Hepatocyte (in vitro differentiated cells): ENCODE measurements at regions not wholly inside any gene's neighbourhood (a gene's known extent, or its start where the extent isn't known, plus 50 kb on each side); places are given as distances from the start of the nearest gene placed in this dataset.
A peak's percentile ranks its signal among the peaks of the same experiment; 100 is the strongest.

Experiments used
- DNase-seq: peaks from one replicate; pipeline ENCODE4 v3.0.0-alpha.2; 2016; ENCODE audit warnings: low spot score
- H2AFZ ChIP-seq: fragments of 200-600 bp; sonication (generic); 2 replicates; pipeline ENCODE4 v1.6.0; 2016; ENCODE audit warnings: antibody characterized with exemption, mild to moderate bottlenecking
- H3K27ac ChIP-seq: fragments of 200-600 bp; sonication (generic); 2 replicates; pipeline ENCODE4 v1.5.1; 2016; ENCODE audit warnings: mild to moderate bottlenecking
- H3K27me3 ChIP-seq: fragments of 200-600 bp; sonication (generic); 2 replicates; pipeline ENCODE4 v1.6.1; 2016
- H3K36me3 ChIP-seq: fragments of 200-600 bp; sonication (generic); replicated peaks from 2 replicates; pipeline ENCODE4 v1.5.1; 2016; ENCODE audit warnings: low read depth; ENCODE audit not compliant: insufficient read depth
- H3K4me1 ChIP-seq: fragments of 200-600 bp; sonication (generic); 2 replicates; pipeline ENCODE4 v1.5.1; 2016; ENCODE audit warnings: mild to moderate bottlenecking, moderate library complexity; ENCODE audit not compliant: insufficient read depth
- H3K4me2 ChIP-seq: fragments of 200-600 bp; sonication (generic); 2 replicates; pipeline ENCODE4 v1.6.0; 2016
- H3K4me3 ChIP-seq: fragments of 200-600 bp; sonication (generic); 2 replicates; pipeline ENCODE4 v1.5.1; 2016; ENCODE audit warnings: mild to moderate bottlenecking
- H3K79me2 ChIP-seq: fragments of 200-600 bp; sonication (generic); 2 replicates; pipeline ENCODE4 v1.6.0; 2017; ENCODE audit warnings: mild to moderate bottlenecking
- H3K9me2 ChIP-seq: fragments of 200-600 bp; sonication (generic); replicated peaks from 2 replicates; pipeline ENCODE4 v1.6.0; 2017; ENCODE audit warnings: mild to moderate bottlenecking; ENCODE audit not compliant: insufficient read depth
- H3K9me3 ChIP-seq: fragments of 200-600 bp; sonication (generic); 2 replicates; pipeline ENCODE4 v1.5.1; 2016; ENCODE audit warnings: low read depth, mild to moderate bottlenecking
- H4K20me1 ChIP-seq: fragments of 200-600 bp; sonication (generic); 2 replicates; pipeline ENCODE4 v1.6.0; 2016; ENCODE audit warnings: mild to moderate bottlenecking; ENCODE audit not compliant: insufficient read depth, poor library complexity, severe bottlenecking
- EZH2 ChIP-seq: fragments of 200-600 bp; sonication (generic); IDR thresholded peaks from 2 replicates; pipeline ENCODE4 v1.6.1; 2016; ENCODE audit warnings: antibody characterized with exemption, mild to moderate bottlenecking, borderline replicate concordance
- EZH2phosphoT487 ChIP-seq: fragments of 200-600 bp; sonication (generic); IDR thresholded peaks from one replicate; pipeline ENCODE4 v1.6.1; 2018; ENCODE audit warnings: antibody characterized with exemption, mild to moderate bottlenecking, low read depth, moderate library complexity; ENCODE audit not compliant: unreplicated experiment, severe bottlenecking
- WGBS: methylation state at CpG from one replicate; pipeline ENCODE4 v1.1.6; 2016; ENCODE audit warnings: low lambda C conversion rate; ENCODE audit errors: missing lambda C conversion rate; 5-methylcytosine and 5-hydroxymethylcytosine counted together
- TF ChIP-seq, protein P1 (sequence below): fragments of 200-600 bp; sonication (generic); IDR thresholded peaks from 2 replicates; pipeline ENCODE4 v1.5.1; 2016; ENCODE audit warnings: antibody characterized with exemption, mild to moderate bottlenecking; ENCODE audit not compliant: poor library complexity

DNA sequence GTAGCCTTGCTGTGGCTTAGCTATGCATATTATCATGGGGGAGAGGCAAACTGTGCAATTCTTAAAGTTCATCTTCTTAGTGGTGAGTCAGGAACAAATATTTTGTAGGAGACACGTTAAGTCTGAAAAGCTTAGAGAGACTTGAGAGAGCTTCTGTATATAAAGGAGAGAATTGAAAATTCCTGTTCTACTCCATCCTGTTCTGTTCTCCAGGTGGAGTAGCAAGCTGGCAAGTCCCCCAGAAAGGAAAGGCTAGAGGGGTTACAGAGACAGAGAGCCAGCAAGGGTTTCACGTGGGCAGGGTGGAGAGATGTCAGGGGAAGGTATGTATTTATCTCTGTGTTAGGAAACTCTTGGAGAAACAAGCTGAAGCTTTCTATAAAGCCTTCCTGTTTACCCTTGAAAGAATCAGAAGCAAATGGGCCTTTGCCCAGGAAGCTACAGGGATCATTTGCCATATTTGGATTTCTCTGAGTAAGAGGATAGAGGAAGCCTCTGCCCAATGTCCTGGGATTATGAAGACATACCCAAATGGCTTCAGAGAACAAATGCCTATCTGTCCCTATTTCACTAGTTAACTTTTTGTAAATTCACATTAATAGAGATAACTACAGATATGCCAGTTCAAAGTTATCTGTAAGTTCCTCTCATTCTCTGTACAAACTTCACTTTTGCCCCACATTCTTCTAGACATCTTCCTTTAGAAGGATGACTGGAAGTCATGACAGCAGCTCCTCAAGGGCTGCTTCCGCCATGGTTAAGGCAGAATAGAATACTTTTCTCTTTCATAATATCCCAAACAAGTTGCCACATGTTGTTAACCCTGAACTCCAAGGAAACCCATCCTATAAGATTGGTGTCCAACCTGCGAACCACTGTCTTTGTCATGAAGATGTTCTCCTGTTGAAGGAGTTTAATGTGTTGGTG lies 126.7 kb upstream of the NEDD9 start:
- WGBS = 67% methylated on average over 4 of the region's 4 CpGs
- Histone ChIP-seq H3K27me3 (no peaks in the 10 kb centered on the region), H4K20me1 (no peaks in the 10 kb centered on the region), H2AFZ (no peak overlapping the region), H3K4me3 (no peak overlapping the region), H3K36me3 (no peaks in the 10 kb centered on the region), H3K9me2 (no peaks in the 10 kb centered on the region), H3K4me2 (no peak overlapping the region), H3K9me3 (no peaks in the 10 kb centered on the region), H3K4me1 (no peaks in the 10 kb centered on the region), H3K27ac (peak overlapping the region; percentile 75), H3K79me2 (no peaks in the 10 kb centered on the region)
- DNase-seq = peak; percentile 34
- TF ChIP-seq EZH2phosphoT487 = no peak
- TF ChIP-seq, protein P1, sequence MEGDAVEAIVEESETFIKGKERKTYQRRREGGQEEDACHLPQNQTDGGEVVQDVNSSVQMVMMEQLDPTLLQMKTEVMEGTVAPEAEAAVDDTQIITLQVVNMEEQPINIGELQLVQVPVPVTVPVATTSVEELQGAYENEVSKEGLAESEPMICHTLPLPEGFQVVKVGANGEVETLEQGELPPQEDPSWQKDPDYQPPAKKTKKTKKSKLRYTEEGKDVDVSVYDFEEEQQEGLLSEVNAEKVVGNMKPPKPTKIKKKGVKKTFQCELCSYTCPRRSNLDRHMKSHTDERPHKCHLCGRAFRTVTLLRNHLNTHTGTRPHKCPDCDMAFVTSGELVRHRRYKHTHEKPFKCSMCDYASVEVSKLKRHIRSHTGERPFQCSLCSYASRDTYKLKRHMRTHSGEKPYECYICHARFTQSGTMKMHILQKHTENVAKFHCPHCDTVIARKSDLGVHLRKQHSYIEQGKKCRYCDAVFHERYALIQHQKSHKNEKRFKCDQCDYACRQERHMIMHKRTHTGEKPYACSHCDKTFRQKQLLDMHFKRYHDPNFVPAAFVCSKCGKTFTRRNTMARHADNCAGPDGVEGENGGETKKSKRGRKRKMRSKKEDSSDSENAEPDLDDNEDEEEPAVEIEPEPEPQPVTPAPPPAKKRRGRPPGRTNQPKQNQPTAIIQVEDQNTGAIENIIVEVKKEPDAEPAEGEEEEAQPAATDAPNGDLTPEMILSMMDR = no peak
- TF ChIP-seq EZH2 = no peak

DNA sequence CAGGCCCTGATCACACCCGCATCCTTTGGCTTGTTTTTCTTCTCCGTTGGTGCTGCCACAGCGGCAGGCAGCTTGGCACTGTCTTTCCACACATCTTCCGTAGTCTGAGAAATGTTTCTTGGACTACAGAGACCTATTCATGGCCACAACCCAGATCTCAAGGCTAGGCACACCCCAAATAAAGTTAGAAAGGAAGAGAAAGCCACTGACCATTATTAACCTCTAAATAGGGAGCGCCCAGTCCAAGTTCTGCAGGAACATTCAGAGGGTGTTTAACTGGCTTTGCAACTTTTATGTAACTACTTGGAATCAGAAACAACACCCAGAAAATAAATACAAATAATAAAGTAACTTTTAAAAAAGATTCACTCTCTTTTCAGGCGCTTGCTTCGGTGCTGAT lies 124.8 kb upstream of the NEDD9 start:
- no peaks in the 10 kb centered on the region for H3K9me2 ChIP-seq
- 98% methylated on average over 7 of the region's 7 CpGs for WGBS
- H3K27ac ChIP-seq = peak overlapping the region; percentile 27

DNA sequence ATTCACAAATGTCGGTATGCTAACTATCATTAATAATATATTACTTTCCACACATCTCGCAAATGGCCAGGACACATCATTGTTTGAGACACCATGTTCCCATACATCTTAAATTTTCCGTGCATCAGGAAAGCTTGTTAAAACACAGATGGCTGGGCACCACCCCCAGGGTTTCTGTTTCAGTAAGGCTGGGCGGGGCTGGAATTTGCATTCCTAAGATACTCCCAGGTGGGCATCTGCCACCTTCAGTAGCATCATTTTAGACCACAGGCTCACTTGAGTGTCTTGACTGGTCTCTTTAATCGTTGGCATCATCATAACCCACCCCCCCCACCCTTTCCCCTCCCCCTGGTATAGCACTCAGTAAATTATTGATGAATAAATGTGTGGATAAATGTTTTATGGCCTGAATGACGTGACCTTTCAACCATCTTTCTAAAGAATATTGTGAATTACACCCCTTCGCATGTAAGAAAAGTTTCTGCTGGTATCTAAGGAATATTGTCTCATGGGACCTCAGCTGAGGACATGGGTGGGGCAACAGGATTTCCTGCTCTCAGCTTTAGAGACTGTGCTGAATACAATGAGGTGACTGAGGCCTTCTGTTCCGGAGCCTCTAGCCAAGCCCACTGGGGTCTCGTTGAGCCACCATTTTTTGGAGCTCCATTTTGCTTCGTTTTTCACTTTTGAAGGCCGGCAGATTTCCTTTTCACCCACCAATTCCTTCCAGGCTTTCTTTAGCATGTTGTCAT lies 124.1 kb upstream of the NEDD9 start:
- Histone ChIP-seq H3K4me2 (no peak overlapping the region), H3K27me3 (no peaks in the 10 kb centered on the region), H3K79me2 (no peaks in the 10 kb centered on the region), H3K36me3 (no peaks in the 10 kb centered on the region), H3K9me3 (no peaks in the 10 kb centered on the region), H3K27ac (peak overlapping the region; percentile 27), H2AFZ (no peak overlapping the region), H3K4me3 (no peak overlapping the region), H4K20me1 (no peaks in the 10 kb centered on the region), H3K4me1 (no peaks in the 10 kb centered on the region), H3K9me2 (no peaks in the 10 kb centered on the region)
- 93% methylated on average over 11 of the region's 11 CpGs for WGBS
- TF ChIP-seq, protein P1 = no peak
- TF ChIP-seq EZH2phosphoT487 = no peak
- no peak for TF ChIP-seq EZH2
- DNase-seq = no peak

More for the DNA sequence above, 124.8 kb upstream of the NEDD9 start:
- Histone ChIP-seq H3K27me3 (no peaks in the 10 kb centered on the region), H4K20me1 (no peaks in the 10 kb centered on the region), H3K79me2 (no peaks in the 10 kb centered on the region), H3K9me3 (no peaks in the 10 kb centered on the region), H3K4me2 (no peak overlapping the region), H3K36me3 (no peaks in the 10 kb centered on the region), H3K4me1 (no peaks in the 10 kb centered on the region), H3K4me3 (no peak overlapping the region), H2AFZ (no peak overlapping the region)
- TF ChIP-seq, protein P1 = no peak
- no peak for TF ChIP-seq EZH2
- TF ChIP-seq EZH2phosphoT487 = no peak
- no peak for DNase-seq
